Tibial nerve (tissue), 3 donors: ENCODE measurements at regions not wholly inside any gene's neighbourhood (a gene's known extent, or its start where the extent isn't known, plus 50 kb on each side); places are given as distances from the start of the nearest gene placed in this dataset.

Experiments
- CTCF ChIP-seq, 5 experiments: fragments of 200-600 bp in 3 of 5; fragments of 450-650 bp in 2 of 5; sonication (generic) in 3 of 5; IDR thresholded peaks; one replicate each; pipeline ENCODE4 v1.5.1; 2016 to 2019; ENCODE audit warnings: antibody characterized with exemption in 5 of 5, mild to moderate bottlenecking in 3 of 5, moderate library complexity in 2 of 5
- POLR2A ChIP-seq, 2 donors: fragments of 450-650 bp; IDR thresholded peaks; one replicate each; pipeline ENCODE4 v1.6.1; 2017; ENCODE audit warnings: antibody characterized with exemption in 2 of 2, mild to moderate bottlenecking in 2 of 2, moderate library complexity in 2 of 2

GRCh38 chr4:148901075-148901705 lies 459.0 kb upstream of the NR3C2 start:
- TF ChIP-seq CTCF (IDR thresholded peaks at IDR 0.05) (no peak), POLR2A (IDR thresholded peaks at IDR 0.05) (no peak)
